Ascending aorta (tissue), 2 donors: ENCODE measurements at regions not wholly inside any gene's neighbourhood (a gene's known extent, or its start where the extent isn't known, plus 50 kb on each side); places are given as distances from the start of the nearest gene placed in this dataset.
A peak's percentile ranks its signal among the peaks of the same experiment; 100 is the strongest.

Source experiments
- DNase-seq, 2 donors: peaks; one replicate each; pipeline ENCODE4 v3.0.0-alpha.2; 2019; ENCODE audit warnings: low spot score in 2 of 2
- H3K27ac ChIP-seq, 2 donors: fragments of 200-600 bp; sonication (generic); one replicate each; pipeline ENCODE4 v1.5.1; 2016 to 2017; ENCODE audit warnings: mild to moderate bottlenecking in 1 of 2
- H3K27me3 ChIP-seq: fragments of 200-600 bp; sonication (generic); one replicate; pipeline ENCODE4 v1.5.1; 2017
- H3K36me3 ChIP-seq, 2 donors: fragments of 200-600 bp; sonication (generic); one replicate each; pipeline ENCODE4 v1.5.1; 2016
- H3K4me1 ChIP-seq, 2 donors: fragments of 200-600 bp; sonication (generic); one replicate each; pipeline ENCODE4 v1.5.1; 2016 to 2017; ENCODE audit warnings: mild to moderate bottlenecking in 1 of 2
- H3K4me3 ChIP-seq, 2 donors: fragments of 200-600 bp; sonication (generic); one replicate each; pipeline ENCODE4 v1.5.1; 2016 to 2017; ENCODE audit warnings: mild to moderate bottlenecking in 1 of 2
- H3K9me3 ChIP-seq, 2 donors: fragments of 200-600 bp; sonication (generic); one replicate each; pipeline ENCODE4 v1.5.1; 2016
- intact Hi-C: fragments of 100-400 bp; cut with DNase I; formaldehyde crosslinking; loops from one replicate; pipeline ENCODE4 v1.15.1; 2023
- TF ChIP-seq, protein P1 (sequence below), 3 experiments: fragments of 200-600 bp in 2 of 3; fragments of 450-650 bp in 1 of 3; sonication (generic) in 2 of 3; IDR thresholded peaks; one replicate each; pipeline ENCODE4 v1.5.1; 2016 to 2019; ENCODE audit warnings: antibody characterized with exemption in 3 of 3, mild to moderate bottlenecking in 1 of 3, moderate library complexity in 1 of 3

DNA sequence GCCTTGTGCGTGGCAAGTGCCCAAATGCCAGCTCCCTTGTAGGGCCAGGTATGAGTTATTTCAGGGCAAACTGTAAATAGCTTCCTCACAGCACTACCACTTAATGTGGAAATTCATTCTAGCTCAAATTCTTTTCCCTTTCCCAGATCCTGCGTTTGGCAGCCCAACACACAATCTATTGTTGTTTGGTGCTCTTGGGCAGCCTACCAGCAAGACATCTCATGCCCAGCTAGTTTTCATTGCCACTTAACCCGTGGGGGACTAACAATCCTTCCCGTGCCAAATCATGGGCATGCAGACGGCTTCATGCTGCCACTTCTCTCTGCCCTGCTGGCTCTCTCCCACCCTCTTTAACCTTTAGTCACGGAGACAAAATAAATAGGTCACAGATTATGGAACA, 454.2 kb downstream of the GRIA2 start:
- DNase-seq: no peak
- H3K36me3 ChIP-seq: no peaks in the 10 kb centered on the region
- H3K27me3 ChIP-seq: no peaks in the 10 kb centered on the region
- TF ChIP-seq, protein P1, sequence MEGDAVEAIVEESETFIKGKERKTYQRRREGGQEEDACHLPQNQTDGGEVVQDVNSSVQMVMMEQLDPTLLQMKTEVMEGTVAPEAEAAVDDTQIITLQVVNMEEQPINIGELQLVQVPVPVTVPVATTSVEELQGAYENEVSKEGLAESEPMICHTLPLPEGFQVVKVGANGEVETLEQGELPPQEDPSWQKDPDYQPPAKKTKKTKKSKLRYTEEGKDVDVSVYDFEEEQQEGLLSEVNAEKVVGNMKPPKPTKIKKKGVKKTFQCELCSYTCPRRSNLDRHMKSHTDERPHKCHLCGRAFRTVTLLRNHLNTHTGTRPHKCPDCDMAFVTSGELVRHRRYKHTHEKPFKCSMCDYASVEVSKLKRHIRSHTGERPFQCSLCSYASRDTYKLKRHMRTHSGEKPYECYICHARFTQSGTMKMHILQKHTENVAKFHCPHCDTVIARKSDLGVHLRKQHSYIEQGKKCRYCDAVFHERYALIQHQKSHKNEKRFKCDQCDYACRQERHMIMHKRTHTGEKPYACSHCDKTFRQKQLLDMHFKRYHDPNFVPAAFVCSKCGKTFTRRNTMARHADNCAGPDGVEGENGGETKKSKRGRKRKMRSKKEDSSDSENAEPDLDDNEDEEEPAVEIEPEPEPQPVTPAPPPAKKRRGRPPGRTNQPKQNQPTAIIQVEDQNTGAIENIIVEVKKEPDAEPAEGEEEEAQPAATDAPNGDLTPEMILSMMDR (IDR thresholded peaks at IDR 0.05): no peak
- peak overlapping the region; percentile 10 to 28 for H3K27ac ChIP-seq
- H3K9me3 ChIP-seq: peaks cover 0 to 6% of the 10 kb centered on the region in 2 donors
- intact Hi-C loops: no loop called here
- no peaks in the 10 kb centered on the region for H3K4me1 ChIP-seq
- peak overlapping the region in 1 of 2 donors; percentile 3 for H3K4me3 ChIP-seq

DNA sequence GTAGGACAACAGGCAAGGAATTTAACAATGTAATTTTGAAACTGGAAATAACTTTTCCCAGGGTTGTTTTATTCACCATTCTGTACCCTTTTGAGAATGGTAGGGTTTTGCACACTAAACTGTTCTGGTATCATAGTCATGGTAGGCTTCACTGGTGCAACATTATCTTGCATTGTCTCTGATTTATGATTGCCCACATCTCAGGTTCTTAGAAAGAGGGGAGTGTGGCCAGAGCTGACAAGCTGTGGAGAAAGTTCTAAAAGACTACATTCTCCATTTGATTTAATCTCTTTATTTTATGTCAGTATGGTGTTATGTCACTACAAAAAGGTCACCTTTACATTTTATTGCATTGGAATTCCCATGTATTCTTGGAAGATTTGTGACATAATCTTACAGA, 447.3 kb downstream of the GRIA2 start:
- Histone ChIP-seq H3K27me3 (no peaks in the 10 kb centered on the region), H3K27ac (no peak overlapping the region), H3K36me3 (no peaks in the 10 kb centered on the region), H3K9me3 (no peaks in the 10 kb centered on the region), H3K4me3 (no peak overlapping the region), H3K4me1 (no peaks in the 10 kb centered on the region)
- no peak for DNase-seq
- TF ChIP-seq, protein P1 (IDR thresholded peaks at IDR 0.05): no peak
- intact Hi-C loops: no loop called here

DNA sequence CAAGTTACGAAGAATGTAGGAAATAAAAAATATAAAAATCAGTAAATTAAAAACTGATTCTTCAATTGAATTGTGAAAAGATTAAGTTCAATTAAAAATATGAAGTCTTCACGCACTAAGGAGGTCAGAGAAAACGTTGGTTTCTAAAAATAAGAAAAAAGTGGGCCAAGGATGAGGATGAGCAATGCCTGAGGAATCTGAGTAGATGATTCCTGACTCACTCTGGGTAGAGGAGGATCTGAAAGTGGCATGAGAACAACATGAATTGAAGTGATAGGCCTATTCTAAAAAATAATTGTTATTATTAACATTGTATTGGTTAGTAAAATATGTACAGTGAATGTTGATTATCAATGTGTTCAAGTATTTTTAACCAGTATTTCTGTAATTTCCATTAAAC, 444.2 kb downstream of the GRIA2 start:
- no peaks in the 10 kb centered on the region for H3K36me3 ChIP-seq
- no peak overlapping the region for H3K4me3 ChIP-seq
- DNase-seq: no peak
- intact Hi-C loops: no loop called here
- TF ChIP-seq, protein P1 (IDR thresholded peaks at IDR 0.05): no peak
- no peaks in the 10 kb centered on the region for H3K9me3 ChIP-seq
- H3K27ac ChIP-seq: no peak overlapping the region
- H3K4me1 ChIP-seq: no peaks in the 10 kb centered on the region
- H3K27me3 ChIP-seq: no peaks in the 10 kb centered on the region

DNA sequence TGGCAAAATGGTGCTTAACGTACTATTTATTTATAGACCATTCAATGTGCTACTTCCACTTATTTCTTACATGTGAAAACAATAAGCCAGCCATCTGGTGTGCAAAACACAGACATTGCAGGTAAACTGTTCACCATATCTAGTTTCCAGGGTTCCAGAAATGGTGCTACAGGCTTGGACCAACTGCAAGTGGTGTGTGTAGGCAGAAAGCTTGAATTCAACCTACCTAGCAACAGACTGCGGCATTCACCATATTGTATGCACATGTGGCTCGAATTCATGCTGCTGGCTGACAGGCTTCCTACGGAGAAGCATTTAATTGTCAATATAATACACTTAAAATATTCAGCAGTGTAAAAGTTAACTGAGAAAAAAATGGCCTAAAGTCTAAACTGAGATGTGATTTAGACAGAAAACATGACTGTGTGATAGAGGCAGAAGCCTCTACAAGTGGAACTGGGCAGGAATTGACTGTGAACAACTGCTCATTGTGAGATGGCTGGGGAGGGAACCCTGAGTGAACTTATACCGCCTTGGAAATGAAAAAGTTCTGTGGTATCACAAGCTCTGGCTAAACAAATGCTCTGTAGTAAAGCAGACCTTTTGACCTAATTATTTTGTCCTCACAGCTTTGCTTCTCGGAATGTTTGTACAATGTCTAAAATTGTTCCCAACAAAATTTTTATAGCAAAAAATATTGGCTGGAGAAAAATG, 434.7 kb downstream of the GRIA2 start:
- Histone ChIP-seq H3K36me3 (no peaks in the 10 kb centered on the region), H3K27me3 (no peaks in the 10 kb centered on the region), H3K9me3 (no peaks in the 10 kb centered on the region), H3K4me1 (peaks cover 0 to 7% of the 10 kb centered on the region in 2 donors), H3K4me3 (no peak overlapping the region), H3K27ac (peak overlapping the region in 1 of 2 donors; percentile 25)
- intact Hi-C loops: no loop called here
- no peak for DNase-seq
- TF ChIP-seq, protein P1 (IDR thresholded peaks at IDR 0.05): no peak

DNA sequence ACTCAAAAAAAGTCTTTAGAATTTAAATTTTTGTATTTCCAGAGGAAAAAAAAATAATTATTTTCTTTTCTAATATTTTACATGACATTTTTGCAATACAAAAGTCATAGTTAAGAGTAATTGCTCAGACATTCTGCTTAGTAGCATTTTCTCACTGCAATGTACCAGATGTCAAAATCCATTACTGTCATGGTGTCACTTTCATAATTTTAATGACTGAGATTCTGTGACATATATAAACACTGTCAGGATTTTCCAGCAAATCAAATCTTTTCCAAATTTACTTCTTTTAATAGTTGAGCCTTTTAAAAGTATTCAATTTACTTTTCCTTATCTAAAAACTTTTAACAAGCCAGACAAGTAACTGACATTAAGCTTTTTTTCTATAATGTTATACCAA, 422.7 kb downstream of the GRIA2 start:
- no peak overlapping the region for H3K4me3 ChIP-seq
- no peaks in the 10 kb centered on the region for H3K4me1 ChIP-seq
- no peak for DNase-seq

More for the DNA sequence above, 422.7 kb downstream of the GRIA2 start:
- TF ChIP-seq, protein P1 (IDR thresholded peaks at IDR 0.05): no peak
- peaks cover 0 to 28% of the 10 kb centered on the region in 2 donors for H3K9me3 ChIP-seq
- H3K27me3 ChIP-seq: no peaks in the 10 kb centered on the region
- H3K36me3 ChIP-seq: no peaks in the 10 kb centered on the region
- no peak overlapping the region for H3K27ac ChIP-seq
- intact Hi-C loops: no loop called here
